ENCODE measurements at regions not wholly inside any gene's neighbourhood (a gene's known extent, or its start where the extent isn't known, plus 50 kb on each side); places are given as distances from the start of the nearest gene placed in this dataset.

DNA sequence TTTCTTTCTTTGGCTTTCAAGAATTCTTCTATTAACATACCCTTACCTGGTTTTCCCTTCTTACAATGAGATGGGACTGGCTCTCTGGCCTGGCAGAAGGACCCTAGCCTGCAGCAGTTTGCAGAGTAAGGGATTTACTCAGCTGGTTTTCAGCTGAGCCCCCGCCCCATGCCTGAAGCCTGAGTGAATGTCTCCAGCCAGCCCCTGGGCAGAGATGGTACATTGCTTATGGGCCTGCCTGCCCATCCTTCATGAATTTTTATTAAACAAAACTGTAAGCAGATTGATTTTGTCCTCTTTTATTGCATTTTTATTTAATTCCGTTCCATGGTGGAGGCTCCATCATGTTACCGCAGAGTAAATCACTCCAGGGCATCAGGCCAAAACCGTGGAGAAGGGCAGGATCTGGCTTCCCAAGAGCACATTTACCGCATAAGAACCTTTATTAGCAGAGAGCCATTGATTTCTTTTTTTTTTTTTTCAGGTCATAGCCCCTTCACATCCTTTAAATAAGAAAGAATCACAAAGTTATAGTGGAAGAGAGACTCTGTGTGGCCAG, 316.2 kb downstream of the DHX35 start:
- no peak for DNase-seq (ENCODE audit: low read depth, low spot score)

DNA sequence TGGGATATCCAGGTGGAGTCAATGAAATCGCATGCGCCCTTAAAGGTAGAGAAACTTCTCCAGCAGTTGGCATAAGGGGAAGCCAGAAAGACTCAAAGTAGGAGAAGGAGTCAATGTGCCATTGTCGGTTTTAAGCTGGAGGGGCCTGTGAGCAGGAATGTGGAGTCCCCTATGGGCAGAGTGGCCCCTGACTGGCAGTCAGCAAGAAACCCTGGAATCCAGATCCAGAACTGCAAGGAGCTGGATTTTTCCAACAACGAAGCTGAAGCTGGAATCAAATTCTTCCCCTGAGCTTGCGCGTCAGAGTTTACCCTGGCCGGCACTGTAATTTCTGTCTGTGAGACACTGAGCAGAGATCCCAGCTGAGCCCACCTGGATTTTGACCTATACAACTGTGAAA, 315.0 kb downstream of the DHX35 start:
- no peak for DNase-seq (ENCODE audit: low read depth, low spot score)

GRCh38 chr20:39270837-39271604, 308.9 kb downstream of the DHX35 start:
- DNase-seq (ENCODE audit: low read depth, low spot score), result no peak

- DNase-seq (ENCODE audit: low read depth, low spot score), result no peak
These were observed 307.5 kb downstream of the DHX35 start for GRCh38 chr20:39269493-39270217.

DNA sequence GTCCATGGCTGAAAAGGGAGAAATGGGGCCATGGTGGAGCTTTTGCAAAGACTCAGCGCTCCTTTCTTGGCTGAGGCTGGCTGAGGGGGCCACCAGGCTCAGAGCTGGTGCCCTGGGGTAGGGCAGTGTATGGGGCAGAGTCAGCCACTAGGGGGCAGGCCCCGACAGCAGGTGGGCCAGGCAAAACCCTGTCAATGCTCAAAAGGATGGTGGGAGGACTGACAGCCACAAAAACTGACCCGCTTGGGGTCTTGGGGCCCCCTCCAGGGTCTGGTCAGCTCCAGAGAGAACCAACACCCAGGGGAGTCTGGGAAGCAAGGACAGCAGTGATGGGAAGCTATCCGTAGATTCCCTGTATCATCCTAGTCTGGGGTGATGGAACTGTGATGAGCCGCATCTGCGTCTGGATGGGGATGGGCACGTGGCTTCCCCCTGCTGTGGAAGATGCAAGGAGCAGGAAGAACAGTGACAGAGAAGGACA, 306.9 kb downstream of the DHX35 start:
- DNase-seq (ENCODE audit: low read depth, low spot score), result no peak

DNA sequence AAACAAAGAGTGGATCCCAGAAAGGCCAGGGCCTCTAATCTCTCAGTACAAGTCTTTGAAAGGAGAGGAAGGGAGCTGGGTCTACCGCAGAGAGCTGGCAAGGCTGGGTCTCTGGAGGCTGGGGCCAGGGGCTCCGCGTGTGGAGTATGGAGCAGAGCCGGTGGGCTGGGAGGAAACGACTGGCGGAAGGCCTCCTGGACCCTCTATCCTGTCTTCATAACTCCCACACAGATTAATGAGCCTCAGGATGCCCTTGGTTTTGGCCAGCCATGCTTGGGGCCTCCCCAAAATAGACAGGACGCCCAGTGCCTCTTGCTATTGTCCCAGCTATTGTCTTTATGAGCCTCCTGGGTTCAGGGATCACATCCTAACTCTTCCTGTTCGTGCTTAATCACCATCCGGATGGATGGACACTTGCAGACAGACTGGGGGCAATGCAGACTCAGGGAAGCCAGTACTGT, 306.4 kb downstream of the DHX35 start:
- DNase-seq (ENCODE audit: low read depth, low spot score), result no peak

DNA sequence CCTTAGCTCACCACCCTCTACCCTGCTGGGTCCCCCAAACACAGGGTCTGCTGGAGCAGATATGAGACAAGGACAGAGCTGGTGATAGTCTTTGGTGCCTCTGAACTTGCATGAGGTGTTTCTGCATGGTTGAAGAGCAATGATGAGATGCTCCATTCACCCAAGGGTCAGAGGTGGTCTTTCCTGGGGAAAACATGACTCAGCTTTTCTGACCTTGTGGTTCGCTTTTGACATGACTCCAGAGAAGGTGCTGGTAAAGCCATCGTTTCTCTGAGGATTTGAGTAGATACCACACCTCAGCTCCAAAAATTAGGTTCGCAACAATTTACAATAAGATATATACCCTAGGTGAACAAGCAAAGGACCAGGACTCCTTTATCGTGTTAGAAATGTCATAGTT, 304.8 kb downstream of the DHX35 start:
- no peak for DNase-seq (ENCODE audit: low read depth, low spot score)

GRCh38 chr20:39264506-39265172, 302.5 kb downstream of the DHX35 start:
- DNase-seq (ENCODE audit: low read depth, low spot score), result no peak

DNA sequence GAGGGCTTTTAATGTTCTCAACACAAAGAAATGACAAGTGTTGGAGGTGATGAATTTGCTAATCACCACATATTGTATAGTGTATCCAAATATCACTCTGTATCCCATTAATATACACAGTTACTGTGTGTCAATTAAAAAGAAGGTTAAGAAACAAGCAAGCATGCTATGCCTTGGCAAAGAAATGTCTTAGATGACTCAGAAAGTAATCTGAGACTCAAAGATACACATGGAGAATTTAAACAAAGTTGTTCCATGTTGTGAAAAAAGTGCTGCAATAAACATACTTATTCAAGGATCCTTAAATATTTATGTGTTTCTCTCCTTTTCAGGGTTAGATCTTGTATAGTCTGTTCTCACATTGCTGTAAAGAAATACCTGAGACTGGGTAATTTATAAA, 300.9 kb downstream of the DHX35 start:
- no peak for DNase-seq (ENCODE audit: low read depth, low spot score)

GRCh38 chr20:39259808-39260207, 297.7 kb downstream of the DHX35 start:
- DNase-seq (ENCODE audit: low read depth, low spot score), result no peak

- no peak for DNase-seq (ENCODE audit: low read depth, low spot score)
These were observed 297.1 kb downstream of the DHX35 start for GRCh38 chr20:39259010-39259803.

DNA sequence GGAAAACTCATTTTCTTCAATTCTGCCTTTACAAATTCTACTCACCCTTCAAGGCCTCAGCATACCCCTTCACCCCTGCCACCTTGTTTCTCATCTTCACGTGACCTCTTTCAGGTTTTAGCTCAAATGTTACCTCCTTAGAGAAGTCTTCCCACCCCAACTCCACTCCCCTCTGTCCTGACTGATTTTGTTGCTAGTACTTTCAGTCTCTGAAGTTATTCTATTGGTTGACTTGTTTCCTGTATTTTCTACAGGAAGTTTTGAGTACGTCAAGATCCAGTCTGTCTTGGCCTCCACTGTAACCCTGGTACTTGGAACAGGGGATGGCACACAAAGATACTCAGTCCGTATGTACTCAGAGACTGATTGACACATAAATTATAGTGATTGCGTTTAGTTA, 296.1 kb downstream of the DHX35 start:
- DNase-seq (ENCODE audit: low read depth, low spot score), result no peak

DNA sequence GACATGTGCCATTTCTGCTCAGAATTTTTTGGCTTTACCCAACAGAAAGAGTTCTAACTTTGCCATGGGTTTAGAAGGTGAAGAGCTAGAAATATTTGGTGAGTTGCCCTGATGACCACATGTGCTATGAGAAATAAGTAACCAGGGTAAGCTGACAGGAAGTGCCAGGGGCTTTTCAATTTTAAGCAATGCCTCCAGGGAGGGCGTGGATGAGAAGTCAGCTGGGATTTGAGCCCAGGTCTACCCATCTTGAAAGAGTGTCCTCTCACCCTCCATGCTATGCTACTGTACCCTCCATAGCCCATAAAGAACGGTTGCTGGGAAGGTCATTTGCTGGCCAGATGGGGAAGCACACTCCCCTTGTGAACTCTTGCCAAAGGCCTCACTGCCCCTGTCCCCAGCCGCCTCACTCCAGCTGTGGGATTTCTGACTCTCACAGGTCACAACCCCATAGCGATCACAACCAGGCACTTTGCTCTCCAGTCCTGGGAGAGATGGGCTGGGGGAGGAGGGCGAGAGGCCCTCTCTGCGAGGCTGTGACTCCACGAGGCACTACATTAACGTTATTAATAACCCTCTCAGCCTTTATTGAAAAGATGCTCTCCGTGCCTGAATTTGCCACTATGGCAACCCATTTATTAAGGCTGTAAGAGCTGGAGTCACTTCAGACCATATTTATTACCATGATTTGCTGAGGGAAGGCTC, 291.1 kb downstream of the DHX35 start:
- DNase-seq (ENCODE audit: low read depth, low spot score), result no peak

- DNase-seq (ENCODE audit: low read depth, low spot score), result no peak
These were observed 289.9 kb downstream of the DHX35 start for GRCh38 chr20:39252035-39252434.

DNA sequence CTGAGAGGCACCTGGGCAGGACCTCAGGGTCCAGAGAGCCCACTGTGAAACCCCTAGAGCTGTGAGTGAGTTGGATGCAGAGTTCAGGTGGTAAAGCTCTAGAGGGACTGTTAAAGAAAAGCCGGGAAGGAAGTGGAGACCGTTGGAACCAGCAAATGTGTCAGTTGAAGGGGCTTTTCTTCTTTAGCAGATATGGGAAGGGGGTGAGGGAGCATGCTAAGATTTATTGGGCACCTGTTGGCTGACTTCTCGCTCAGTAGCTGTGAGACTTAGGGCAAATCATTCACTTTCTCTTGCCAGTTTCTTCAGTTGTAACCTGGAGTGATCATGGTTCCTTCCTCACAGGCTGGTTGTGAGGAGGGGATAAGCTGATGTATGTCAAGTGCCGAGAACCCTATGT, 287.7 kb downstream of the DHX35 start:
- DNase-seq (ENCODE audit: low read depth, low spot score), result no peak

DNA sequence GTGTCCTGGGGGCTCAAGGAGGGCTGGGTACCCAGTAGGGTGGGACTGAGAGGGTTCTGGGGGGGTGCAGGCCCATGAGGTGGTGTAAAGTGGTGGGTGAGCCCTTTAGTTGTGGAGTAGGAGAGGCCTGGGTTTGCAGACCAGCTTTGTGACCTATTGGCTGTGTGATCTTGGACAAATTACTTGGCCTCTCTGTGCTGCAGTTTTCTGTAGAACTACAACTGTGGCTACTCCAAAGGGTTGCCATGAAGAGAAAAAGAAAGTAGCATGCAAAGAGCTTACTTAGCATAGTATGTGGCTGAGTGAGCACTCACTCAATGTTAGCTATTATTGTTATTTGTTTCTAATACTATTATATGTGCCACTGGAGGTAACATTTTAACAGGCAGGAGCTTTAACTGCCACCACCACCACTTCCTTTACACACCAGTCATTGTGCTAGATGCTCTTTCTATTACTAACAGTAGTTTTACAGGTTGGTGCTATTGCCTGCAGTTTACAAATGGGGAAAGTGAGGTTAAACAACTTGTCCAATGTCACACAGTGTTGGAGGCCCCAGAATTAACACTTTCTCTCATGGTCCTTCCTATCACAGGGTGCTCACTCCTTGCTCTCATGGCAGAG, 286.8 kb downstream of the DHX35 start:
- DNase-seq (ENCODE audit: low read depth, low spot score), result no peak

DNA sequence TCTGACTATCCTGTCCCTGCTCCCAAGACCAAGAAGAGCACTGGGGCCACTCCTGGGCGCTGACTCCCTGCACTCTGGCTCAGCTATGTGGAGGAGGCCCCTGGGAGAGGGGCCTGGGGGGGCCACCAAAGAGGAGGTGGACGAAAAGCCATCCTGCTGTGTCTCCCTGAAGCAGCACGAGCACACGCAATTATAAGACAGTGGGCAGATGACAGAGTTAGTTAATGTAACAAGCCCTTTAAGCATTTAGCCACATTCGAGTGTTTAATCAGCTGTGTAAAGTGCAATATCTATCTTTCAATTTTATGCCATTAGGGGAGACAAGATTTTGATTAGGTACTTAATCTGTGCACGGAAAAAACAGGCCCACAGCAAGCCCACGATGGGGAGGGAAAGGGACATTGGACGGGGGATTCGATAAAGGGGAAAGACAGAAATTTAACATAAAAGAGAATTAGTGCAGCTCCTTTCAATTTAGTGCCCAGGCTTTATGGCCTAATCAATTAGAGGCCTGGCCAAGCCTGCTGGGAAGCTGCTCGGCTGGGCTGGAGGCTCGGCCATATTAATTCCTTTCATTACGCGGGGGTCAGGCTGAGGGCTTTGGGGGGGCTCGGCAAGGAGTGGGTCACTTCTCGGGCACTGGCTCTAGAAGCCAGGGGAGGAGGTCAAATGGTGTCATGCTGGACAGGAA, 286.2 kb downstream of the DHX35 start:
- DNase-seq (ENCODE audit: low read depth, low spot score), result no peak

DNA sequence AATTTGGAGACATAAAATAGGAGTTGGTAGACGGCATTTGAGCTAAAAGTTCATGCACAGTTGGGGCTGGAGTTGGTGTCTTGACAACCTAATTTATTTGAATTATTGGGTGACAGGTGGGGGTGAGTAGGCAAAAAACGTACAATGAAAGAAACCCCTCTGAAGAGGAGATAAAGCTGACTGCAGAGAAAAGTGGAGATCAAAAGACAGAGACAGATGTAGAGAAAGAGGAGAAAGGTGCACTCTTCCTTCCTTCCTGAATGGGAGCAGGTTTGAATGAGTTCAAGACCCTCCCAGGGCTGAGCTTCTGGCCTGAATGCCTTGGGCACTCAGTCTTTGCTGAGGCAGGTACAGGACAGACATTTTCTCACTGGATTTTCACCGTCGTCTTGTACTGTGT, 284.3 kb downstream of the DHX35 start:
- DNase-seq (ENCODE audit: low read depth, low spot score), result no peak

- no peak for DNase-seq (ENCODE audit: low read depth, low spot score)
These were observed 283.7 kb downstream of the DHX35 start for GRCh38 chr20:39245685-39246311.
